ENCODE measurements at regions not wholly inside any gene's neighbourhood (a gene's known extent, or its start where the extent isn't known, plus 50 kb on each side); places are given as distances from the start of the nearest gene placed in this dataset.
"Not testable (repeated sequence)": the region's sequence is repeated elsewhere in the genome, so short reads cannot be mapped to it uniquely, and the experiment has no call there.

- Histone ChIP-seq H3K4me1 (ENCODE audit: insufficient read depth, low read length) (no peaks in the 10 kb centered on the region), H3K4me2 (ENCODE audit: insufficient read depth, low read length) (no peak overlapping the region), H3K9me3 (ENCODE audit: low read depth, low read length) (no peaks in the 10 kb centered on the region), H4K20me1 (ENCODE audit: insufficient read depth, low read length) (no peaks in the 10 kb centered on the region), H3K27ac (ENCODE audit: low read depth, low read length) (no peak overlapping the region), H3K4me3 (ENCODE audit: insufficient read depth, low read length) (no peak overlapping the region), H3K27me3 (ENCODE audit: insufficient read depth, low read length) (no peaks in the 10 kb centered on the region), H2AFZ (ENCODE audit: low read length) (no peak overlapping the region), H3K79me2 (ENCODE audit: insufficient read depth, low read length) (no peaks in the 10 kb centered on the region), H3K36me3 (ENCODE audit: insufficient read depth, low read length) (no peaks in the 10 kb centered on the region)
- TF ChIP-seq, protein P1, sequence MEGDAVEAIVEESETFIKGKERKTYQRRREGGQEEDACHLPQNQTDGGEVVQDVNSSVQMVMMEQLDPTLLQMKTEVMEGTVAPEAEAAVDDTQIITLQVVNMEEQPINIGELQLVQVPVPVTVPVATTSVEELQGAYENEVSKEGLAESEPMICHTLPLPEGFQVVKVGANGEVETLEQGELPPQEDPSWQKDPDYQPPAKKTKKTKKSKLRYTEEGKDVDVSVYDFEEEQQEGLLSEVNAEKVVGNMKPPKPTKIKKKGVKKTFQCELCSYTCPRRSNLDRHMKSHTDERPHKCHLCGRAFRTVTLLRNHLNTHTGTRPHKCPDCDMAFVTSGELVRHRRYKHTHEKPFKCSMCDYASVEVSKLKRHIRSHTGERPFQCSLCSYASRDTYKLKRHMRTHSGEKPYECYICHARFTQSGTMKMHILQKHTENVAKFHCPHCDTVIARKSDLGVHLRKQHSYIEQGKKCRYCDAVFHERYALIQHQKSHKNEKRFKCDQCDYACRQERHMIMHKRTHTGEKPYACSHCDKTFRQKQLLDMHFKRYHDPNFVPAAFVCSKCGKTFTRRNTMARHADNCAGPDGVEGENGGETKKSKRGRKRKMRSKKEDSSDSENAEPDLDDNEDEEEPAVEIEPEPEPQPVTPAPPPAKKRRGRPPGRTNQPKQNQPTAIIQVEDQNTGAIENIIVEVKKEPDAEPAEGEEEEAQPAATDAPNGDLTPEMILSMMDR (IDR thresholded peaks at IDR 0.05; ENCODE audit: extremely low read depth, low read depth, low read length) = no peak
- DNase-seq (ENCODE audit: insufficient read length, low spot score, missing footprints) = no peak
Observed at GRCh38 chr11:96865020-96865419, 475.2 kb downstream of the JRKL start.

GRCh38 chr11:96869207-96869606, 479.4 kb downstream of the JRKL start:
- Histone ChIP-seq H3K4me1 (ENCODE audit: insufficient read depth, low read length) (no peaks in the 10 kb centered on the region), H3K4me2 (ENCODE audit: insufficient read depth, low read length) (no peak overlapping the region), H3K4me3 (ENCODE audit: insufficient read depth, low read length) (no peak overlapping the region), H2AFZ (ENCODE audit: low read length) (no peak overlapping the region), H3K36me3 (ENCODE audit: insufficient read depth, low read length) (no peaks in the 10 kb centered on the region), H3K9me3 (ENCODE audit: low read depth, low read length) (no peaks in the 10 kb centered on the region), H3K27me3 (ENCODE audit: insufficient read depth, low read length) (no peaks in the 10 kb centered on the region), H4K20me1 (ENCODE audit: insufficient read depth, low read length) (no peaks in the 10 kb centered on the region), H3K79me2 (ENCODE audit: insufficient read depth, low read length) (no peaks in the 10 kb centered on the region), H3K27ac (ENCODE audit: low read depth, low read length) (no peak overlapping the region)
- TF ChIP-seq, protein P1 (IDR thresholded peaks at IDR 0.05; ENCODE audit: extremely low read depth, low read depth, low read length) = no peak
- no peak for DNase-seq (ENCODE audit: insufficient read length, low spot score, missing footprints)

DNA sequence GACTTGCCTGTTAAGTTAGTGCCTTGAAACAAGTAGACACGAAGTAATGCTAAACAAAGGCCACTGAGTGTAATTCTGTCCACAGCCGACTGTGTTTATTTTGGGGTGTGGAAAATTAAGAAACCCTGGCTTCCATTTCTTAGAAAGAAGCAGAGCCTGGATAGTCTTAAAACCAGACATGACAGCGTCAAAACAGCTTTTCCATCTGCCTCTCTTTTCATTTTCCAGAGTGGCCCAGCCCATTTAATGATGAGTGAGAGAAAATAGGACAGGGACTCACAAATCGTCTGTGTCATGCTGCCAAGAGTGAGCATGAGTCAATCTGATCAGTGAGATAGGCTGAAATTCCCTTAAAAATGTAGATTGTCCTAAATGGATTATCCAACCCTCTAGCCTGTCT, 485.9 kb downstream of the JRKL start:
- Histone ChIP-seq H3K4me2 (ENCODE audit: insufficient read depth, low read length) (no peak overlapping the region), H2AFZ (ENCODE audit: low read length) (no peak overlapping the region), H3K27me3 (ENCODE audit: insufficient read depth, low read length) (no peaks in the 10 kb centered on the region), H3K79me2 (ENCODE audit: insufficient read depth, low read length) (no peaks in the 10 kb centered on the region), H3K4me1 (ENCODE audit: insufficient read depth, low read length) (no peaks in the 10 kb centered on the region), H3K4me3 (ENCODE audit: insufficient read depth, low read length) (no peak overlapping the region), H3K27ac (ENCODE audit: low read depth, low read length) (no peak overlapping the region), H3K36me3 (ENCODE audit: insufficient read depth, low read length) (no peaks in the 10 kb centered on the region), H4K20me1 (ENCODE audit: insufficient read depth, low read length) (no peaks in the 10 kb centered on the region), H3K9me3 (ENCODE audit: low read depth, low read length) (no peaks in the 10 kb centered on the region)
- TF ChIP-seq, protein P1 (IDR thresholded peaks at IDR 0.05; ENCODE audit: extremely low read depth, low read depth, low read length) = no peak
- no peak for DNase-seq (ENCODE audit: insufficient read length, low spot score, missing footprints)

GRCh38 chr11:96878299-96879051, 488.7 kb downstream of the JRKL start:
- Histone ChIP-seq H3K4me2 (ENCODE audit: insufficient read depth, low read length) (no peak overlapping the region), H3K4me3 (ENCODE audit: insufficient read depth, low read length) (no peak overlapping the region), H2AFZ (ENCODE audit: low read length) (no peak overlapping the region), H3K4me1 (ENCODE audit: insufficient read depth, low read length) (no peaks in the 10 kb centered on the region), H3K36me3 (ENCODE audit: insufficient read depth, low read length) (no peaks in the 10 kb centered on the region), H3K27me3 (ENCODE audit: insufficient read depth, low read length) (no peaks in the 10 kb centered on the region), H3K9me3 (ENCODE audit: low read depth, low read length) (no peaks in the 10 kb centered on the region), H4K20me1 (ENCODE audit: insufficient read depth, low read length) (no peaks in the 10 kb centered on the region), H3K27ac (ENCODE audit: low read depth, low read length) (no peak overlapping the region), H3K79me2 (ENCODE audit: insufficient read depth, low read length) (no peaks in the 10 kb centered on the region)
- TF ChIP-seq, protein P1 (IDR thresholded peaks at IDR 0.05; ENCODE audit: extremely low read depth, low read depth, low read length) = no peak
- DNase-seq (ENCODE audit: insufficient read length, low spot score, missing footprints) = no peak

- H3K27ac ChIP-seq (ENCODE audit: low read depth, low read length); H3K27me3 ChIP-seq (ENCODE audit: insufficient read depth, low read length); H3K4me3 ChIP-seq (ENCODE audit: insufficient read depth, low read length); H4K20me1 ChIP-seq (ENCODE audit: insufficient read depth, low read length); H3K4me2 ChIP-seq (ENCODE audit: insufficient read depth, low read length); H3K79me2 ChIP-seq (ENCODE audit: insufficient read depth, low read length); H3K9me3 ChIP-seq (ENCODE audit: low read depth, low read length); H2AFZ ChIP-seq (ENCODE audit: low read length); H3K4me1 ChIP-seq (ENCODE audit: insufficient read depth, low read length); DNase-seq (ENCODE audit: insufficient read length, low spot score, missing footprints); H3K36me3 ChIP-seq (ENCODE audit: insufficient read depth, low read length): not testable (repeated sequence)
Observed at GRCh38 chr11:96882622-96883021, 492.8 kb downstream of the JRKL start.

Data from osteoblast (primary cell).